Smooth muscle cell (in vitro differentiated cells): ENCODE measurements at regions not wholly inside any gene's neighbourhood (a gene's known extent, or its start where the extent isn't known, plus 50 kb on each side); places are given as distances from the start of the nearest gene placed in this dataset.

ENCODE experiments used
- DNase-seq: peaks from one replicate; lab custom pipeline; 2025; ENCODE audit not compliant: unreplicated experiment; lab: John Stamatoyannopoulos, UW
- H2AFZ ChIP-seq: fragments of 200-600 bp; sonication (generic); 2 replicates; pipeline ENCODE4 v1.6.0; 2016; ENCODE audit warnings: antibody characterized with exemption, low read depth, mild to moderate bottlenecking
- H3F3A ChIP-seq: fragments of 200-600 bp; sonication (generic); 2 replicates; pipeline ENCODE4 v1.6.0; 2017; ENCODE audit warnings: antibody characterized with exemption, low read depth
- H3K27ac ChIP-seq: fragments of 200-600 bp; sonication (generic); 2 replicates; pipeline ENCODE4 v1.5.1; 2016; ENCODE audit warnings: low read depth, mild to moderate bottlenecking
- H3K27me3 ChIP-seq: fragments of 200-600 bp; sonication (generic); 2 replicates; pipeline ENCODE4 v1.6.1; 2016; ENCODE audit warnings: low read depth, mild to moderate bottlenecking
- H3K36me3 ChIP-seq: fragments of 200-600 bp; sonication (generic); 2 replicates; pipeline ENCODE4 v1.5.1; 2016; ENCODE audit warnings: low read depth
- H3K4me1 ChIP-seq: fragments of 200-600 bp; sonication (generic); 2 replicates; pipeline ENCODE4 v1.5.1; 2016; ENCODE audit warnings: low read depth
- H3K4me2 ChIP-seq: fragments of 200-600 bp; sonication (generic); 2 replicates; pipeline ENCODE4 v1.6.0; 2016; ENCODE audit warnings: mild to moderate bottlenecking
- H3K4me3 ChIP-seq: fragments of 200-600 bp; sonication (generic); 2 replicates; pipeline ENCODE4 v1.5.1; 2016; ENCODE audit warnings: mild to moderate bottlenecking
- H3K79me2 ChIP-seq: fragments of 200-600 bp; sonication (generic); 2 replicates; pipeline ENCODE4 v1.6.0; 2016; ENCODE audit warnings: low read depth, mild to moderate bottlenecking
- H3K9ac ChIP-seq: fragments of 200-600 bp; sonication (generic); 2 replicates; pipeline ENCODE4 v1.6.0; 2016; ENCODE audit warnings: low read depth
- H3K9me3 ChIP-seq: fragments of 200-600 bp; sonication (generic); replicated peaks from 2 replicates; pipeline ENCODE4 v1.5.1; 2016; ENCODE audit warnings: low read depth
- H4K20me1 ChIP-seq: fragments of 200-600 bp; sonication (generic); 2 replicates; pipeline ENCODE4 v1.6.0; 2016; ENCODE audit warnings: low read depth
- CTCF ChIP-seq: fragments of 200-600 bp; sonication (generic); IDR thresholded peaks from 2 replicates; pipeline ENCODE4 v1.5.1; 2017; ENCODE audit warnings: borderline replicate concordance, mild to moderate bottlenecking, antibody characterized with exemption; ENCODE audit not compliant: insufficient read depth, poor library complexity, severe bottlenecking
- WGBS: methylation state at CpG from one replicate; pipeline ENCODE4 v1.1.7; 2016; ENCODE audit warnings: low lambda C conversion rate; 5-methylcytosine and 5-hydroxymethylcytosine counted together

GRCh38 chr5:172564188-172564587 lies 76.9 kb upstream of the NEURL1B start:
- WGBS: 89% methylated on average over 11 of the region's 11 CpGs
- no peaks in the 10 kb centered on the region for H3K27me3 ChIP-seq
- no peak overlapping the region for H3K4me3 ChIP-seq
- H3K4me1 ChIP-seq: peaks cover 1% of the 10 kb centered on the region
- TF ChIP-seq CTCF: no peak
- H3F3A ChIP-seq: no peaks in the 10 kb centered on the region
- H3K9me3 ChIP-seq: no peaks in the 10 kb centered on the region
- no peak for DNase-seq
- H3K4me2 ChIP-seq: no peak overlapping the region
- H2AFZ ChIP-seq: no peak overlapping the region
- no peaks in the 10 kb centered on the region for H4K20me1 ChIP-seq
- H3K27ac ChIP-seq: no peak overlapping the region
- no peak overlapping the region for H3K9ac ChIP-seq
- no peaks in the 10 kb centered on the region for H3K36me3 ChIP-seq
- no peaks in the 10 kb centered on the region for H3K79me2 ChIP-seq

- no peak for DNase-seq
- 74% methylated on average over 8 of the region's 8 CpGs for whole genome bisulfite sequencing
- TF ChIP-seq CTCF: no peak
- Histone ChIP-seq H4K20me1 (no peaks in the 10 kb centered on the region), H3K27ac (no peak overlapping the region), H3K4me1 (peaks cover 18% of the 10 kb centered on the region), H3K27me3 (no peaks in the 10 kb centered on the region), H3K79me2 (no peaks in the 10 kb centered on the region), H3K4me2 (no peak overlapping the region), H3K9ac (no peak overlapping the region), H3K4me3 (no peak overlapping the region), H3K36me3 (no peaks in the 10 kb centered on the region), H3K9me3 (no peaks in the 10 kb centered on the region), H2AFZ (no peak overlapping the region), H3F3A (no peaks in the 10 kb centered on the region)
Measured at GRCh38 chr5:172562443-172562842, 78.6 kb upstream of the NEURL1B start.

GRCh38 chr5:172561151-172561550 lies 79.9 kb upstream of the NEURL1B start:
- Histone ChIP-seq H3K79me2 (no peaks in the 10 kb centered on the region), H3K4me2 (no peak overlapping the region), H2AFZ (no peak overlapping the region), H3K27ac (no peak overlapping the region), H3K36me3 (no peaks in the 10 kb centered on the region), H3K27me3 (no peaks in the 10 kb centered on the region), H3K9ac (no peak overlapping the region), H3F3A (peaks cover 6% of the 10 kb centered on the region), H3K4me1 (peaks cover 26% of the 10 kb centered on the region), H3K4me3 (no peak overlapping the region), H4K20me1 (no peaks in the 10 kb centered on the region), H3K9me3 (no peaks in the 10 kb centered on the region)
- DNase-seq: no peak
- 70% methylated on average over 3 of the region's 3 CpGs for WGBS
- no peak for TF ChIP-seq CTCF
